ENCODE measurements at regions not wholly inside any gene's neighbourhood (a gene's known extent, or its start where the extent isn't known, plus 50 kb on each side); places are given as distances from the start of the nearest gene placed in this dataset.

- no peak overlapping the region for H3K9ac ChIP-seq (ENCODE audit: low read length)
- no peaks in the 10 kb centered on the region for H3K27me3 ChIP-seq (ENCODE audit: insufficient read depth, low read length)
- no peak overlapping the region for H2AFZ ChIP-seq (ENCODE audit: low read depth, low read length, poor library complexity, severe bottlenecking)
- H4K20me1 ChIP-seq (ENCODE audit: insufficient read depth): no peaks in the 10 kb centered on the region
- no peak for ATAC-seq
- ChIA-PET CTCF (no interaction called here), RAD21 (ENCODE audit: low non-redundant PET in 1 of 2, low total read pairs in 2 of 2, uncharacterized antibody in 2 of 2, unreplicated experiment in 2 of 2) (no interaction called here), POLR2A (no interaction called here)
- H3K4me1 ChIP-seq (ENCODE audit: control insufficient read depth in 1 of 2, insufficient read depth in 2 of 2, low read length in 2 of 2): no peaks in the 10 kb centered on the region
- H3K36me3 ChIP-seq (ENCODE audit: control insufficient read depth in 1 of 2, insufficient read depth in 2 of 2, low read length in 2 of 2): no peaks in the 10 kb centered on the region
- no peaks in the 10 kb centered on the region for H3K9me3 ChIP-seq (ENCODE audit: control insufficient read depth in 1 of 2, insufficient read depth in 1 of 2, low read depth in 1 of 2, low read length in 2 of 2)
- intact Hi-C loops (cut with micrococcal nuclease): no loop called here
- no peak overlapping the region for H3K27ac ChIP-seq (ENCODE audit: low read depth, low read length)
- no peak overlapping the region for H3K4me3 ChIP-seq (replicated peaks in 1 of 2; ENCODE audit: low read depth in 1 of 2, low read length in 2 of 2)
- H3K9me2 ChIP-seq (ENCODE audit: insufficient read depth): no peaks in the 10 kb centered on the region
- no TSS peak for BruUV-seq (replicated peaks)
- DNase-seq (ENCODE audit: low read depth, low spot score): no peak
- no peaks in the 10 kb centered on the region for H3K79me2 ChIP-seq (ENCODE audit: insufficient read depth, low read length)
- no peak overlapping the region for H3K4me2 ChIP-seq (ENCODE audit: low read length)
- TF ChIP-seq TCF7L2 (IDR thresholded peaks at IDR 0.05; ENCODE audit: borderline replicate concordance, extremely low read depth, insufficient read depth, insufficient read length): no peak
- no peak for TF ChIP-seq SP1 (IDR thresholded peaks at IDR 0.05; ENCODE audit: low read depth)
- TF ChIP-seq ZNF274 (IDR thresholded peaks at IDR 0.05; ENCODE audit: low read depth, low read length): no peak
- no peak for TF ChIP-seq ELF1 (IDR thresholded peaks at IDR 0.05; ENCODE audit: borderline replicate concordance, low read depth)
- TF ChIP-seq EZH2phosphoT487 (IDR thresholded peaks at IDR 0.05; ENCODE audit: borderline replicate concordance): no peak
- no peak for TF ChIP-seq CBX3 (IDR thresholded peaks at IDR 0.05; ENCODE audit: low read depth)
- no peak for TF ChIP-seq YY1 (IDR thresholded peaks at IDR 0.05; ENCODE audit: extremely low read depth, insufficient replicate concordance, low read depth, low read length)
- TF ChIP-seq JUND (IDR thresholded peaks at IDR 0.05): no peak
- TF ChIP-seq, protein P1, sequence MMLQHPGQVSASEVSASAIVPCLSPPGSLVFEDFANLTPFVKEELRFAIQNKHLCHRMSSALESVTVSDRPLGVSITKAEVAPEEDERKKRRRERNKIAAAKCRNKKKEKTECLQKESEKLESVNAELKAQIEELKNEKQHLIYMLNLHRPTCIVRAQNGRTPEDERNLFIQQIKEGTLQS (IDR thresholded peaks at IDR 0.05): no peak
- TF ChIP-seq SRF (IDR thresholded peaks at IDR 0.05; ENCODE audit: low read depth): no peak
- no peak for TF ChIP-seq RAD21 (IDR thresholded peaks at IDR 0.05; ENCODE audit: low read depth)
- TF ChIP-seq, protein P2, sequence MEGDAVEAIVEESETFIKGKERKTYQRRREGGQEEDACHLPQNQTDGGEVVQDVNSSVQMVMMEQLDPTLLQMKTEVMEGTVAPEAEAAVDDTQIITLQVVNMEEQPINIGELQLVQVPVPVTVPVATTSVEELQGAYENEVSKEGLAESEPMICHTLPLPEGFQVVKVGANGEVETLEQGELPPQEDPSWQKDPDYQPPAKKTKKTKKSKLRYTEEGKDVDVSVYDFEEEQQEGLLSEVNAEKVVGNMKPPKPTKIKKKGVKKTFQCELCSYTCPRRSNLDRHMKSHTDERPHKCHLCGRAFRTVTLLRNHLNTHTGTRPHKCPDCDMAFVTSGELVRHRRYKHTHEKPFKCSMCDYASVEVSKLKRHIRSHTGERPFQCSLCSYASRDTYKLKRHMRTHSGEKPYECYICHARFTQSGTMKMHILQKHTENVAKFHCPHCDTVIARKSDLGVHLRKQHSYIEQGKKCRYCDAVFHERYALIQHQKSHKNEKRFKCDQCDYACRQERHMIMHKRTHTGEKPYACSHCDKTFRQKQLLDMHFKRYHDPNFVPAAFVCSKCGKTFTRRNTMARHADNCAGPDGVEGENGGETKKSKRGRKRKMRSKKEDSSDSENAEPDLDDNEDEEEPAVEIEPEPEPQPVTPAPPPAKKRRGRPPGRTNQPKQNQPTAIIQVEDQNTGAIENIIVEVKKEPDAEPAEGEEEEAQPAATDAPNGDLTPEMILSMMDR (IDR thresholded peaks at IDR 0.05 in 2 of 3, conservative IDR thresholded peaks at IDR 0.05 in 1 of 3; ENCODE audit: borderline replicate concordance in 1 of 3, insufficient read depth in 1 of 3, low read depth in 2 of 3, low read length in 2 of 3): no peak
- TF ChIP-seq, protein P3, sequence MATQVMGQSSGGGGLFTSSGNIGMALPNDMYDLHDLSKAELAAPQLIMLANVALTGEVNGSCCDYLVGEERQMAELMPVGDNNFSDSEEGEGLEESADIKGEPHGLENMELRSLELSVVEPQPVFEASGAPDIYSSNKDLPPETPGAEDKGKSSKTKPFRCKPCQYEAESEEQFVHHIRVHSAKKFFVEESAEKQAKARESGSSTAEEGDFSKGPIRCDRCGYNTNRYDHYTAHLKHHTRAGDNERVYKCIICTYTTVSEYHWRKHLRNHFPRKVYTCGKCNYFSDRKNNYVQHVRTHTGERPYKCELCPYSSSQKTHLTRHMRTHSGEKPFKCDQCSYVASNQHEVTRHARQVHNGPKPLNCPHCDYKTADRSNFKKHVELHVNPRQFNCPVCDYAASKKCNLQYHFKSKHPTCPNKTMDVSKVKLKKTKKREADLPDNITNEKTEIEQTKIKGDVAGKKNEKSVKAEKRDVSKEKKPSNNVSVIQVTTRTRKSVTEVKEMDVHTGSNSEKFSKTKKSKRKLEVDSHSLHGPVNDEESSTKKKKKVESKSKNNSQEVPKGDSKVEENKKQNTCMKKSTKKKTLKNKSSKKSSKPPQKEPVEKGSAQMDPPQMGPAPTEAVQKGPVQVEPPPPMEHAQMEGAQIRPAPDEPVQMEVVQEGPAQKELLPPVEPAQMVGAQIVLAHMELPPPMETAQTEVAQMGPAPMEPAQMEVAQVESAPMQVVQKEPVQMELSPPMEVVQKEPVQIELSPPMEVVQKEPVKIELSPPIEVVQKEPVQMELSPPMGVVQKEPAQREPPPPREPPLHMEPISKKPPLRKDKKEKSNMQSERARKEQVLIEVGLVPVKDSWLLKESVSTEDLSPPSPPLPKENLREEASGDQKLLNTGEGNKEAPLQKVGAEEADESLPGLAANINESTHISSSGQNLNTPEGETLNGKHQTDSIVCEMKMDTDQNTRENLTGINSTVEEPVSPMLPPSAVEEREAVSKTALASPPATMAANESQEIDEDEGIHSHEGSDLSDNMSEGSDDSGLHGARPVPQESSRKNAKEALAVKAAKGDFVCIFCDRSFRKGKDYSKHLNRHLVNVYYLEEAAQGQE (IDR thresholded peaks at IDR 0.05; ENCODE audit: low read depth): no peak
- TF ChIP-seq CEBPB (IDR thresholded peaks at IDR 0.05; ENCODE audit: low read depth): no peak
- TF ChIP-seq SIN3A (IDR thresholded peaks at IDR 0.05; ENCODE audit: low read depth): no peak
- TF ChIP-seq EZH2 (IDR thresholded peaks at IDR 0.05): no peak
- no peak for TF ChIP-seq POLR2AphosphoS5 (IDR thresholded peaks at IDR 0.05; ENCODE audit: low read depth, low read length)
- TF ChIP-seq MAX (IDR thresholded peaks at IDR 0.05): no peak
Measured at GRCh38 chr11:70886256-70886655, 366.1 kb downstream of the SHANK2 start.
